Right atrium auricular region (tissue), 2 donors: ENCODE measurements at regions not wholly inside any gene's neighbourhood (a gene's known extent, or its start where the extent isn't known, plus 50 kb on each side); places are given as distances from the start of the nearest gene placed in this dataset.

Experiments
- DNase-seq: peaks from one replicate; pipeline ENCODE4 v3.0.0-alpha.2; 2019; ENCODE audit warnings: low spot score
- H3K27ac ChIP-seq, 2 donors: fragments of 200-600 bp; sonication (generic); 1 replicate in 1 of 2; 2 replicates in 1 of 2; pipeline ENCODE4 v1.5.1; 2016 to 2019
- H3K27me3 ChIP-seq, 2 donors: fragments of 200-600 bp; sonication (generic); one replicate each; pipeline versions ENCODE4 v1.5.1 to v1.6.0; 2017 to 2019
- H3K36me3 ChIP-seq: fragments of 200-600 bp; sonication (generic); one replicate; pipeline ENCODE4 v1.5.1; 2016
- H3K4me1 ChIP-seq, 2 donors: fragments of 200-600 bp; sonication (generic); one replicate each; pipeline versions ENCODE4 v1.5.1 to v1.6.0; 2017 to 2019
- H3K4me3 ChIP-seq, 2 donors: fragments of 200-600 bp; sonication (generic); 1 replicate in 1 of 2; 2 replicates in 1 of 2; pipeline ENCODE4 v1.5.1; 2017 to 2019; ENCODE audit warnings: mild to moderate bottlenecking in 1 of 2, moderate library complexity in 1 of 2
- H3K9me3 ChIP-seq, 2 donors: fragments of 200-600 bp; sonication (generic); one replicate each; pipeline ENCODE4 v1.5.1; 2019
- TF ChIP-seq, protein P1 (sequence below), 2 donors: fragments of 200-600 bp; sonication (generic); IDR thresholded peaks; one replicate each; pipeline ENCODE4 v1.5.1; 2019; ENCODE audit warnings: antibody characterized with exemption in 2 of 2

DNA sequence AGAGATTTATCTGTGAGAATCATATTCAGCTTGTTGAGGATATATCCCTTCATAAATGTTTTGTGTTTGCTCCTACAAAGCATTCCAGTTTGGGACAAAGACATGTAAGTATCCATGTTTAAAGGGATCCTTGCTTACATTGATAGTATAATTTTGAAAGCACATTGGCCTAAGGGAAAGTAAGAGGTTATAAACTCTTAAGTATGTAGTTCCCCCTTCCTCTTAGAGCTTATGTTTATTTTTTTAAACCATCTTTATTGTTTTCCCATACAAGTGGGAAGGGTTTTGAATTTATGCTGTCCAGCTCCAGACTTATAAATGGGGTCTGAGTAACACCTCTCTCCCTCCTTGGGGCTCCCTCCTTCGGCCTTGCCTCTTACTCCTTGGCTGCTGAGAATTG lies 481.5 kb downstream of the LMO4 start:
- TF ChIP-seq, protein P1, sequence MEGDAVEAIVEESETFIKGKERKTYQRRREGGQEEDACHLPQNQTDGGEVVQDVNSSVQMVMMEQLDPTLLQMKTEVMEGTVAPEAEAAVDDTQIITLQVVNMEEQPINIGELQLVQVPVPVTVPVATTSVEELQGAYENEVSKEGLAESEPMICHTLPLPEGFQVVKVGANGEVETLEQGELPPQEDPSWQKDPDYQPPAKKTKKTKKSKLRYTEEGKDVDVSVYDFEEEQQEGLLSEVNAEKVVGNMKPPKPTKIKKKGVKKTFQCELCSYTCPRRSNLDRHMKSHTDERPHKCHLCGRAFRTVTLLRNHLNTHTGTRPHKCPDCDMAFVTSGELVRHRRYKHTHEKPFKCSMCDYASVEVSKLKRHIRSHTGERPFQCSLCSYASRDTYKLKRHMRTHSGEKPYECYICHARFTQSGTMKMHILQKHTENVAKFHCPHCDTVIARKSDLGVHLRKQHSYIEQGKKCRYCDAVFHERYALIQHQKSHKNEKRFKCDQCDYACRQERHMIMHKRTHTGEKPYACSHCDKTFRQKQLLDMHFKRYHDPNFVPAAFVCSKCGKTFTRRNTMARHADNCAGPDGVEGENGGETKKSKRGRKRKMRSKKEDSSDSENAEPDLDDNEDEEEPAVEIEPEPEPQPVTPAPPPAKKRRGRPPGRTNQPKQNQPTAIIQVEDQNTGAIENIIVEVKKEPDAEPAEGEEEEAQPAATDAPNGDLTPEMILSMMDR (IDR thresholded peaks at IDR 0.05) = no peak
- Histone ChIP-seq H3K27me3 (no peaks in the 10 kb centered on the region), H3K4me1 (no peaks in the 10 kb centered on the region), H3K27ac (no peak overlapping the region), H3K4me3 (no peak overlapping the region), H3K9me3 (no peaks in the 10 kb centered on the region), H3K36me3 (no peaks in the 10 kb centered on the region)
- DNase-seq = no peak

DNA sequence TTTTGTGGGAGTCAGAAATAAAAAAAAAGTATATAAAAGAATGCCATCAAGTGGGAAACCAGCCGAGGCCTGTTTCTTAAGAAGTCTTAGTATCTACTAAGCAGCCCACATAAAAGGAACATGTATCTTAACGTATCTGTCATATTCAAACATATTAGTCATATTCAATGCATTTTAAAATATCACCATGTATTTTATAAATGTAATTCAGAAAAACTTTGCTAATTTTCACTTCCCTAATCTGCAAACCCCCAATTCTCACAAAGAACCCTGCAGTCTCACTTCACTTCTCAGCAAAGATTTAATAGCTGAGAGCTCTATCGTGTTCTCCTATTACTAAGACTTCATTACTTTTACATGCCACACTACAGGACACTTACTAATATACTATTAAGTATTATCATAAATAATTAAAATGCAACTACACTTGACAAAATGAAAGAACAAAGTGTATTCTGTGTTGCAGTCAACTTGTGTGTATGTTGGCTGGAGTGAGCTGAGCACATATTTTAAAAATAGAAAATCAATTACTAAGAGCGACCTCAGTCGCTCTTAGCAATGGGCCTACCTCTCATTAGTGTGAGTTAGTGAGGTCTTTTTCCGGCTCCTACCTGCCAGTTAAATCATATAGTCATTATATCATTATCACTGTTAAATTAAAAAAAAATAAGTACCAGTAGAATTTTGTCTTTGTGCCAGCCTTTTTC lies 484.3 kb downstream of the LMO4 start:
- H3K4me3 ChIP-seq = no peak overlapping the region
- no peaks in the 10 kb centered on the region for H3K9me3 ChIP-seq
- TF ChIP-seq, protein P1 (IDR thresholded peaks at IDR 0.05) = no peak
- H3K27me3 ChIP-seq = no peaks in the 10 kb centered on the region
- no peak for DNase-seq
- no peak overlapping the region for H3K27ac ChIP-seq
- H3K36me3 ChIP-seq = no peaks in the 10 kb centered on the region
- H3K4me1 ChIP-seq = no peaks in the 10 kb centered on the region

DNA sequence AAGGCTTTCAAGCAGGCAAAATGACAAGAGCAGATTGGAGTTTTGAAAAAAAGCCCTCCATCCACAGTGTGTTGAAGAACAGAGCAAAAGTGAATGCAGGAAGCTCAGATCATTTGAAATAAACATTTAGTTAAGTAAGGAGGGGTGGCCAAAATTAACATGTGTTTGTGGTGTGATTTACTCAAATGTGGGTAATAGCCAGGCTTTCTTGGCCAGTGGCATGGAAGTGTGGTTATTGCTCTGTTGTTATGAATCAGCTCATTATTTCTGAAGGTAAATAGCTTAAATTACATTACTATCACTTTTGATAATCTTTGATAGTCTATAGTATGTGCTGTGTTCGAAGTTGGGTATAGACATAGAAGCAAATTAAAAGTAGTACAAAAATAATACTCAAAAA lies 485.9 kb downstream of the LMO4 start:
- H3K27ac ChIP-seq = no peak overlapping the region
- TF ChIP-seq, protein P1 (IDR thresholded peaks at IDR 0.05) = no peak

DNA sequence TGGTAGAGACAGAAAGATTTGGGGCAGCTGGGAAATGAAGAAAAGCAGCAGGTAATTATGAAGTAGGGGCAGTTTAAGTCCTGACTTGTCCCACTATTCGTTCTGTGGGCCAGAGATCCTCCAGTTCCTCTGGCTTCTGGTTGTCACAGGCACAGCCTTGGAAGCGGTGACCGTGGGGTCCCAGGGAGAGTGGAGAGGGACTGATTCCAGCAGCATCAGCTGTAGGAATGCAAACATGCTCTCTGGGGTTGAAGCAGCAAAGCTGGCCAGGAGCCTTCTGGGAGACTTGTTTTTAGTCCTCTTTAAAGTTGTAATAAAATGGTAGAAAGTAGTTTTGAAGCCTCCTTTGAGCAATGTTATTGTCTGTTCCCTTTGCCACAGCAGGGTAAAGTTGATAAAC lies 488.0 kb downstream of the LMO4 start:
- no peak for DNase-seq
- Histone ChIP-seq H3K36me3 (no peaks in the 10 kb centered on the region), H3K4me1 (no peaks in the 10 kb centered on the region), H3K27me3 (no peaks in the 10 kb centered on the region), H3K4me3 (no peak overlapping the region), H3K27ac (no peak overlapping the region), H3K9me3 (no peaks in the 10 kb centered on the region)
- TF ChIP-seq, protein P1 (IDR thresholded peaks at IDR 0.05) = no peak

More for the DNA sequence above, 485.9 kb downstream of the LMO4 start:
- no peaks in the 10 kb centered on the region for H3K9me3 ChIP-seq
- H3K4me1 ChIP-seq = no peaks in the 10 kb centered on the region
- H3K36me3 ChIP-seq = no peaks in the 10 kb centered on the region
- no peak overlapping the region for H3K4me3 ChIP-seq
- DNase-seq = no peak
- no peaks in the 10 kb centered on the region for H3K27me3 ChIP-seq

DNA sequence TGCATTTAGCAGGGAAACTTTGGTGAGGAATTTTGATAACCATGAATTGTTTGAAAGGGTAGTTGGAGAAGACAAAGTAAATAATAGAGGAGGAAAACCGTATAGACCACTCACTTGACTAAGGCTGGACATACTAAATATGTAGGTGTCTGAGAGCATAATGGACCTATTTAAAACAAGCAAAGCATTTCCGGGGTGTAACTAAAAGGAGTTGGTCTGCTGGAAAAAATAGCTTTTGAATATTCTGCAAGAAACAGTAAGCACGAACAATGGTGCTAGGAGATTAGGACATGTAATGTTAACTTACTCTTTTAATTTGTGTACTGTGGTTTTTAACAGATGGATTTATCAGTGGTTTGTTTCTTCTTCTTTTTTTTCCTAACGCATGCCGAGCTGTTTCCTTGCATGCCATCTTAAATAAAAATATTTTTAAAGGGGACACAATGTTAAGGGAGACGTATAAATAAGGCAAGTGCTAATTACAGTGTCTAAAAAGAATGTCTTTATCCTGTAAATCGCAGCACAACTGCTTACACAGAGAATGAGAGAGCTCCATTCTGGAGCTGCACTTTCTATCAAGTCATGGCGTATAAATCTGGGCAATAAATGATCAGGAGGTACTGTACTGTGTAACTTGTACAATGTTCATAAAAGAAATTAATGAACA lies 492.1 kb downstream of the LMO4 start:
- Histone ChIP-seq H3K36me3 (no peaks in the 10 kb centered on the region), H3K27me3 (no peaks in the 10 kb centered on the region), H3K9me3 (no peaks in the 10 kb centered on the region), H3K4me3 (no peak overlapping the region), H3K27ac (no peak overlapping the region), H3K4me1 (no peaks in the 10 kb centered on the region)
- no peak for DNase-seq
- TF ChIP-seq, protein P1 (IDR thresholded peaks at IDR 0.05) = no peak
